ENCODE measurements at regions not wholly inside any gene's neighbourhood (a gene's known extent, or its start where the extent isn't known, plus 50 kb on each side); places are given as distances from the start of the nearest gene placed in this dataset.
"Not testable (repeated sequence)": the region's sequence is repeated elsewhere in the genome, so short reads cannot be mapped to it uniquely, and the experiment has no call there.

- TF ChIP-seq CTCF (IDR thresholded peaks at IDR 0.05); EZH2 (IDR thresholded peaks at IDR 0.05; ENCODE audit: borderline replicate concordance, insufficient read depth, low read depth, low read length, poor library complexity, severe bottlenecking): not testable (repeated sequence)
These were observed 184.3 kb downstream of the TBC1D2B start for GRCh38 chr15:77893246-77893645.

All from B cell (primary cell).